Loucy (cell line): ENCODE measurements at regions not wholly inside any gene's neighbourhood (a gene's known extent, or its start where the extent isn't known, plus 50 kb on each side); places are given as distances from the start of the nearest gene placed in this dataset.

Source experiments
- H2AFZ ChIP-seq: fragments of 200-600 bp; sonication (generic); 2 replicates; pipeline ENCODE4 v1.6.0; 2016; ENCODE audit warnings: antibody characterized with exemption, mild to moderate bottlenecking, low read length, moderate library complexity
- H3F3A ChIP-seq: fragments of 200-600 bp; 2 replicates; pipeline ENCODE4 v1.6.0; 2016; ENCODE audit warnings: antibody characterized with exemption, low read depth, mild to moderate bottlenecking
- H3K27me3 ChIP-seq: fragments of 200-600 bp; sonication (generic); 2 replicates; pipeline ENCODE4 v1.6.1; 2014; ENCODE audit warnings: low read length, mild to moderate bottlenecking; ENCODE audit not compliant: insufficient read depth, poor library complexity, severe bottlenecking
- H3K36me3 ChIP-seq: fragments of 200-600 bp; sonication (generic); 2 replicates; pipeline ENCODE4 v1.6.1; 2016; ENCODE audit warnings: low read length; ENCODE audit not compliant: insufficient read depth
- H3K4me1 ChIP-seq: fragments of 200-600 bp; sonication (generic); 2 replicates; pipeline ENCODE4 v1.5.1; 2014; ENCODE audit warnings: low read length, mild to moderate bottlenecking; ENCODE audit not compliant: insufficient read depth, poor library complexity, severe bottlenecking
- H3K4me2 ChIP-seq: fragments of 200-600 bp; sonication (generic); 2 replicates; pipeline ENCODE4 v1.6.0; 2014; ENCODE audit warnings: antibody characterized with exemption, low read length, low read depth, mild to moderate bottlenecking; ENCODE audit not compliant: poor library complexity, severe bottlenecking
- H3K4me3 ChIP-seq: fragments of 200-600 bp; sonication (generic); 2 replicates; pipeline ENCODE4 v1.5.1; 2014; ENCODE audit warnings: low read length, mild to moderate bottlenecking, mixed read lengths; ENCODE audit not compliant: poor library complexity, severe bottlenecking
- H3K79me2 ChIP-seq: fragments of 200-600 bp; sonication (generic); 2 replicates; pipeline ENCODE4 v1.6.1; 2014; ENCODE audit warnings: low read length; ENCODE audit not compliant: insufficient read depth
- H3K9ac ChIP-seq: fragments of 200-600 bp; sonication (generic); 2 replicates; pipeline ENCODE4 v1.6.0; 2014; ENCODE audit warnings: mild to moderate bottlenecking, low read depth, low read length, moderate library complexity; ENCODE audit not compliant: poor library complexity, severe bottlenecking
- H3K9me2 ChIP-seq: fragments of 200-600 bp; sonication (generic); replicated peaks from 2 replicates; pipeline ENCODE4 v1.6.1; 2016; ENCODE audit warnings: low read depth, low read length, mixed read lengths
- H3K9me3 ChIP-seq: fragments of 200-600 bp; sonication (generic); 2 replicates; pipeline ENCODE4 v1.6.1; 2014; ENCODE audit warnings: mild to moderate bottlenecking, antibody characterized with exemption, low read length, low read depth; ENCODE audit not compliant: insufficient read depth
- H4K20me1 ChIP-seq: fragments of 200-600 bp; sonication (generic); 2 replicates; pipeline ENCODE4 v1.6.0; 2014; ENCODE audit warnings: antibody characterized with exemption, low read length, mild to moderate bottlenecking; ENCODE audit not compliant: insufficient read depth, poor library complexity, severe bottlenecking
- EZH2phosphoT487 ChIP-seq: fragments of 200-600 bp; IDR thresholded peaks from 2 replicates; pipeline ENCODE4 v1.6.1; 2018; ENCODE audit warnings: antibody characterized with exemption, mild to moderate bottlenecking, moderate library complexity, borderline replicate concordance
- TF ChIP-seq, protein P1 (sequence below): fragments of 200-600 bp; sonication (generic); conservative IDR thresholded peaks from 2 replicates; pipeline ENCODE4 v1.5.1; 2014; ENCODE audit warnings: mild to moderate bottlenecking, antibody characterized with exemption, low read length

DNA sequence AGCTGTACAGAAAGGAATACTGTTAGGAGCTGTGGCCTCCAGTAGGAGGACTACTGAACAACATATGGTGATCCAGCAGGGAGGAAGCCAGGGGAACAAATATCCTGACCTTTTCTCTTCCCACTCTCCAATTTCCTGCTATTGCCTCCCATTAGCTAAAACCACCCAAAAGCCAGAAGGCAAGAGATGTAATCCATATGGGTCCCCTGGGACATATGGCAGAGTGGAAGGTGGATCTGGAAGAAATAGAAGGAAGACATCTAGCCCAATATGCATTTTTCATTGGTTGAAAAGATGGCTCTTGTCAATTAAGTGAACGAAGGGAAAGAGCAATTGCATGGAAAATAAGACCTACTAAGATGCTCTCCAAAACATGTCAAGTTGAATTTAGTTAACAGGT lies 167.2 kb downstream of the CNTN3 start:
- Histone ChIP-seq H3K9me2 (no peaks in the 10 kb centered on the region), H3K9ac (no peak overlapping the region), H3F3A (no peaks in the 10 kb centered on the region), H3K9me3 (no peaks in the 10 kb centered on the region), H3K4me1 (no peaks in the 10 kb centered on the region), H3K36me3 (no peaks in the 10 kb centered on the region), H3K79me2 (no peaks in the 10 kb centered on the region), H4K20me1 (no peaks in the 10 kb centered on the region), H2AFZ (no peak overlapping the region), H3K4me2 (no peak overlapping the region), H3K27me3 (no peaks in the 10 kb centered on the region), H3K4me3 (no peak overlapping the region)
- no peak for TF ChIP-seq EZH2phosphoT487
- TF ChIP-seq, protein P1, sequence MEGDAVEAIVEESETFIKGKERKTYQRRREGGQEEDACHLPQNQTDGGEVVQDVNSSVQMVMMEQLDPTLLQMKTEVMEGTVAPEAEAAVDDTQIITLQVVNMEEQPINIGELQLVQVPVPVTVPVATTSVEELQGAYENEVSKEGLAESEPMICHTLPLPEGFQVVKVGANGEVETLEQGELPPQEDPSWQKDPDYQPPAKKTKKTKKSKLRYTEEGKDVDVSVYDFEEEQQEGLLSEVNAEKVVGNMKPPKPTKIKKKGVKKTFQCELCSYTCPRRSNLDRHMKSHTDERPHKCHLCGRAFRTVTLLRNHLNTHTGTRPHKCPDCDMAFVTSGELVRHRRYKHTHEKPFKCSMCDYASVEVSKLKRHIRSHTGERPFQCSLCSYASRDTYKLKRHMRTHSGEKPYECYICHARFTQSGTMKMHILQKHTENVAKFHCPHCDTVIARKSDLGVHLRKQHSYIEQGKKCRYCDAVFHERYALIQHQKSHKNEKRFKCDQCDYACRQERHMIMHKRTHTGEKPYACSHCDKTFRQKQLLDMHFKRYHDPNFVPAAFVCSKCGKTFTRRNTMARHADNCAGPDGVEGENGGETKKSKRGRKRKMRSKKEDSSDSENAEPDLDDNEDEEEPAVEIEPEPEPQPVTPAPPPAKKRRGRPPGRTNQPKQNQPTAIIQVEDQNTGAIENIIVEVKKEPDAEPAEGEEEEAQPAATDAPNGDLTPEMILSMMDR = no peak

DNA sequence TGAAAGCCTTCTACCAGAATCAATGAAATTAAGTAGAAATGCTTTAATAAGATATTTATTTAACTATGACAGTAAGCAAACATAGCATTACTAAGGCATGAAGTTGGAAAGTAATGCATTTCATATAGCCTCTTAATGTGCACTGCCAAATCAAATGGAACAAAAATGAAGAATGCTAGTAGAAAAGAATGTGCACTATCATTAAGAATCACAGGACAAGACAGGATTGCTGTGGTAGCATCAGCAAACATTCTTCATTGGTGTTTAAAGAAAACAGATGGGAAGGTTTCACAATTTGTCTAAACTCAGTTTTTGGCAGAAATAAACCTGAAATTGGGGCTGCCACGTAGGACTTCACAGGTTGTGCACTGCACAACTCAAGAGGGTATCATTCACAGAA lies 168.9 kb downstream of the CNTN3 start:
- Histone ChIP-seq H3K36me3 (no peaks in the 10 kb centered on the region), H3K9me2 (no peaks in the 10 kb centered on the region), H3K9ac (no peak overlapping the region), H3K4me2 (no peak overlapping the region), H3K79me2 (no peaks in the 10 kb centered on the region), H3K4me3 (no peak overlapping the region), H4K20me1 (no peaks in the 10 kb centered on the region), H2AFZ (no peak overlapping the region), H3F3A (no peaks in the 10 kb centered on the region), H3K9me3 (no peaks in the 10 kb centered on the region), H3K4me1 (no peaks in the 10 kb centered on the region), H3K27me3 (no peaks in the 10 kb centered on the region)
- TF ChIP-seq EZH2phosphoT487 = no peak
- TF ChIP-seq, protein P1 = no peak

DNA sequence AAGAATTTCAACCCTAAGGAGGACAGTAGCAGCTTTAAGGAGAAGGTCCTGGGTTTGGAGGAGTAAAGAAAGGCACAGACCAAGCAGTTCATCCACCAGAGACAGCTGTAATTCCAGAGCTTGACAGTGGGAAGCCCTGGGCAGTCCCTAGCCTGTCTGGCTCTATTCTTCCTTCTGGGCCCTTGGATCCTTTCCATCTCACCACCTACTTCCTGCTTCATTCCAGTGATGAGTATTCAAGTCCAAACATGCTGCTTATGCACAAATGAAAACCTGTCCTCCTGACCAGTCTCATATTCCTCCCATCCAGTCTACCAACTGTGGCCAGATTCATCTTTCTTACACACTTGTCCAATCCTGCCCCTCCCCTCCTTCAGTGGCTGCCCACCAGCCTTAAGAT lies 171.4 kb downstream of the CNTN3 start:
- Histone ChIP-seq H3F3A (no peaks in the 10 kb centered on the region), H3K4me3 (no peak overlapping the region), H3K9me3 (no peaks in the 10 kb centered on the region), H3K4me1 (no peaks in the 10 kb centered on the region), H2AFZ (no peak overlapping the region), H3K27me3 (no peaks in the 10 kb centered on the region), H3K9me2 (no peaks in the 10 kb centered on the region), H3K36me3 (no peaks in the 10 kb centered on the region), H3K4me2 (no peak overlapping the region), H4K20me1 (no peaks in the 10 kb centered on the region), H3K9ac (no peak overlapping the region), H3K79me2 (no peaks in the 10 kb centered on the region)
- TF ChIP-seq, protein P1 = no peak
- TF ChIP-seq EZH2phosphoT487 = no peak
